ENCODE measurements at regions not wholly inside any gene's neighbourhood (a gene's known extent, or its start where the extent isn't known, plus 50 kb on each side); places are given as distances from the start of the nearest gene placed in this dataset.
"Not testable (repeated sequence)": the region's sequence is repeated elsewhere in the genome, so short reads cannot be mapped to it uniquely, and the experiment has no call there.

DNA sequence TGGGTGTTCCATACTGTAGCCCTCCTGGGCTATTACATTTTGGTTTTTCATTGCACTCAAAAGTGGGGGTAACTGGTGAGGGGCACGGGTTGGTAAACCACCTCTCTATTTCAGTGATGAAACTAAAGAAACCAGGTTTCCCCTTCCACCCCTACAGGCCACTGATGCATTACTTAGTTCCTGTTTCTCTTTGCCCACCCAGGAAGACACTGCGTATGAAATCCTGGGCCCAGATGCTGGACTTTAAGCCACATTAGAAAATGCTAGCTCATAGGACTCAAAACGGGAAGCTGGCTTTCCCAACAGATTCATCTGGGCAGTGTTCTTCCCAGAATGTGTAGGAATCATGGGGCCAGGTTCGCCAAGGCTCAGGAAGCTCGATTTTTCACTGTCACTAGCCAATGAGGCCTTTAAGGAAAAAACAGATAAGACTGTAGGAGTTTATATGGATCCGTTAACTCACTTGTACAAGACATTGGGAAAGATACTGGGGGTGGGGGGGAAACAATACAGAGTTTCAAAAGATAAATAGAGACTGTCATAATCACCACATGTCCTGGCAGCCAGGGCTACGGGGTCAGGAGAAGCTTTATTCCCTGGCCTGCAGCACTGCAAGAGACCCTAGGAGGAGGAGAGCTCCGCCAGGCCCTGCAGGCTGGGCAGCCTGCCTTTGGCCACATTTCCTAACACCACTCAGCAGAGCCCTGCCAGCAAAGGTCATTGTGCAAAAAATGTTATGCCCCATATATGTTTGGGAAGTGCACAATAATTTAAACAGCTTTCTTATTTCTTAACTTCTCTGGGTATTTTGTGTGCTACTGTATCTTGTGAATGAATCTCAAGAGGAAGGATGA lies 228.5 kb upstream of the PLGLB2 start:
- not testable (repeated sequence) for TF ChIP-seq POLR2A, POLR2AphosphoS5 (IDR thresholded peaks at IDR 0.05)
- TF ChIP-seq, protein P1, sequence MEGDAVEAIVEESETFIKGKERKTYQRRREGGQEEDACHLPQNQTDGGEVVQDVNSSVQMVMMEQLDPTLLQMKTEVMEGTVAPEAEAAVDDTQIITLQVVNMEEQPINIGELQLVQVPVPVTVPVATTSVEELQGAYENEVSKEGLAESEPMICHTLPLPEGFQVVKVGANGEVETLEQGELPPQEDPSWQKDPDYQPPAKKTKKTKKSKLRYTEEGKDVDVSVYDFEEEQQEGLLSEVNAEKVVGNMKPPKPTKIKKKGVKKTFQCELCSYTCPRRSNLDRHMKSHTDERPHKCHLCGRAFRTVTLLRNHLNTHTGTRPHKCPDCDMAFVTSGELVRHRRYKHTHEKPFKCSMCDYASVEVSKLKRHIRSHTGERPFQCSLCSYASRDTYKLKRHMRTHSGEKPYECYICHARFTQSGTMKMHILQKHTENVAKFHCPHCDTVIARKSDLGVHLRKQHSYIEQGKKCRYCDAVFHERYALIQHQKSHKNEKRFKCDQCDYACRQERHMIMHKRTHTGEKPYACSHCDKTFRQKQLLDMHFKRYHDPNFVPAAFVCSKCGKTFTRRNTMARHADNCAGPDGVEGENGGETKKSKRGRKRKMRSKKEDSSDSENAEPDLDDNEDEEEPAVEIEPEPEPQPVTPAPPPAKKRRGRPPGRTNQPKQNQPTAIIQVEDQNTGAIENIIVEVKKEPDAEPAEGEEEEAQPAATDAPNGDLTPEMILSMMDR (IDR thresholded peaks at IDR 0.05): not testable (repeated sequence)
